Activated T-cell treated with anti-CD3 and anti-CD28 coated beads for 4 hours (primary cell): ENCODE measurements at regions not wholly inside any gene's neighbourhood (a gene's known extent, or its start where the extent isn't known, plus 50 kb on each side); places are given as distances from the start of the nearest gene placed in this dataset.

Experiments
- DNase-seq: peaks from one replicate; pipeline ENCODE4 v3.0.0-alpha.2; 2020

GRCh38 chr10:47195274-47195885 lies 104.6 kb upstream of the GDF10 start:
- no peak for DNase-seq

GRCh38 chr10:47196691-47197090 lies 103.3 kb upstream of the GDF10 start:
- DNase-seq: no peak

GRCh38 chr10:47198221-47198620 lies 101.8 kb upstream of the GDF10 start:
- no peak for DNase-seq

GRCh38 chr10:47205192-47205591 lies 94.8 kb upstream of the GDF10 start:
- DNase-seq: no peak

GRCh38 chr10:47206449-47207280 lies 93.3 kb upstream of the GDF10 start:
- DNase-seq: no peak

- no peak for DNase-seq
Observed at GRCh38 chr10:47207281-47207615, 92.7 kb upstream of the GDF10 start.

- no peak for DNase-seq
Observed at GRCh38 chr10:47207894-47208469, 92.0 kb upstream of the GDF10 start.

- no peak for DNase-seq
Observed at GRCh38 chr10:47209466-47209865, 90.5 kb upstream of the GDF10 start.

GRCh38 chr10:47214520-47214919 lies 85.5 kb upstream of the GDF10 start:
- no peak for DNase-seq

GRCh38 chr10:47217113-47217512 lies 82.9 kb upstream of the GDF10 start:
- DNase-seq: no peak

GRCh38 chr10:47218803-47219202 lies 81.2 kb upstream of the GDF10 start:
- no peak for DNase-seq

GRCh38 chr10:47222461-47222860 lies 77.5 kb upstream of the GDF10 start:
- no peak for DNase-seq

GRCh38 chr10:47223236-47223635 lies 76.8 kb upstream of the GDF10 start:
- DNase-seq: no peak

- DNase-seq: no peak
Observed at GRCh38 chr10:47224546-47225218, 75.3 kb upstream of the GDF10 start.

GRCh38 chr10:47225219-47225927 lies 74.6 kb upstream of the GDF10 start:
- no peak for DNase-seq

GRCh38 chr10:47225928-47226645 lies 73.9 kb upstream of the GDF10 start:
- no peak for DNase-seq

GRCh38 chr10:47230482-47230881 lies 69.5 kb upstream of the GDF10 start:
- no peak for DNase-seq

GRCh38 chr10:47230957-47231356 lies 69.0 kb upstream of the GDF10 start:
- DNase-seq: no peak

GRCh38 chr10:47231414-47231813 lies 68.6 kb upstream of the GDF10 start:
- DNase-seq: no peak

GRCh38 chr10:47233631-47234030 lies 66.4 kb upstream of the GDF10 start:
- DNase-seq: no peak

GRCh38 chr10:47235484-47235883 lies 64.5 kb upstream of the GDF10 start:
- DNase-seq: no peak
